ENCODE measurements at regions not wholly inside any gene's neighbourhood (a gene's known extent, or its start where the extent isn't known, plus 50 kb on each side); places are given as distances from the start of the nearest gene placed in this dataset.

- ATAC-seq, result no peak
- no peak for TF ChIP-seq ZNF8 (CRISPR knock-in tag; IDR thresholded peaks at IDR 0.05)
Measured at GRCh38 chr1:8127171-8127641, 101.1 kb upstream of the ERRFI1 start.

- ATAC-seq, result no peak
- TF ChIP-seq ZFP3 (CRISPR knock-in tag; IDR thresholded peaks at IDR 0.05) (no peak), BACH2 (CRISPR knock-in tag; IDR thresholded peaks at IDR 0.05; ENCODE audit: borderline replicate concordance) (no peak), ZNF70 (CRISPR knock-in tag; IDR thresholded peaks at IDR 0.05) (no peak), POU6F1 (CRISPR knock-in tag; IDR thresholded peaks at IDR 0.05; ENCODE audit: borderline replicate concordance, low read depth) (no peak), ZNF565 (CRISPR knock-in tag; conservative IDR thresholded peaks at IDR 0.05; ENCODE audit: low read depth) (no peak), ISL1 (CRISPR knock-in tag; IDR thresholded peaks at IDR 0.05) (no peak), TOX (CRISPR knock-in tag; IDR thresholded peaks at IDR 0.05; ENCODE audit: borderline replicate concordance) (no peak), ZC3H10 (CRISPR knock-in tag; IDR thresholded peaks at IDR 0.05) (no peak)
Measured at GRCh38 chr1:8122477-8123407, 96.6 kb upstream of the ERRFI1 start.

- TF ChIP-seq CSRNP3 (CRISPR knock-in tag; IDR thresholded peaks at IDR 0.05), result no peak
- no peak for TF ChIP-seq TOX (CRISPR knock-in tag; IDR thresholded peaks at IDR 0.05; ENCODE audit: borderline replicate concordance)
- no peak for TF ChIP-seq ZNF8 (CRISPR knock-in tag; IDR thresholded peaks at IDR 0.05)
- TF ChIP-seq TCF4 (CRISPR knock-in tag; IDR thresholded peaks at IDR 0.05; ENCODE audit: borderline replicate concordance), result no peak
- TF ChIP-seq ESRRG (CRISPR knock-in tag; IDR thresholded peaks at IDR 0.05), result no peak
- TF ChIP-seq ZNF565 (CRISPR knock-in tag; conservative IDR thresholded peaks at IDR 0.05; ENCODE audit: low read depth), result no peak
- TF ChIP-seq CREB5 (CRISPR knock-in tag; IDR thresholded peaks at IDR 0.05; ENCODE audit: low read depth), result no peak
- TF ChIP-seq ZC3H10 (CRISPR knock-in tag; IDR thresholded peaks at IDR 0.05), result no peak
- TF ChIP-seq ZFP30 (CRISPR knock-in tag; IDR thresholded peaks at IDR 0.05), result no peak
- no peak for TF ChIP-seq BACH2 (CRISPR knock-in tag; IDR thresholded peaks at IDR 0.05; ENCODE audit: borderline replicate concordance)
- no peak for TF ChIP-seq ISL1 (CRISPR knock-in tag; IDR thresholded peaks at IDR 0.05)
- peak; percentile 35; the same call in 1 of the 3 replicates for ATAC-seq
Measured at GRCh38 chr1:8122160-8122476, 96.0 kb upstream of the ERRFI1 start.

- ATAC-seq, result peak; percentile 69
- 0 out of 2 replicates have a peak, but pooled peaks have one; percentile 10 for TF ChIP-seq TOX (CRISPR knock-in tag; IDR thresholded peaks at IDR 0.05; ENCODE audit: borderline replicate concordance)
- TF ChIP-seq BACH2 (CRISPR knock-in tag; IDR thresholded peaks at IDR 0.05; ENCODE audit: borderline replicate concordance), result no peak
Measured at GRCh38 chr1:8121261-8122159, 95.4 kb upstream of the ERRFI1 start.

- no peak for ATAC-seq
- TF ChIP-seq CREB5 (CRISPR knock-in tag; IDR thresholded peaks at IDR 0.05; ENCODE audit: low read depth) (no peak), ESRRG (CRISPR knock-in tag; IDR thresholded peaks at IDR 0.05) (no peak), ZC3H10 (CRISPR knock-in tag; IDR thresholded peaks at IDR 0.05) (no peak), PATZ1 (CRISPR knock-in tag; IDR thresholded peaks at IDR 0.05; ENCODE audit: borderline replicate concordance) (no peak), TSHZ2 (CRISPR knock-in tag; IDR thresholded peaks at IDR 0.05) (no peak), ISL1 (CRISPR knock-in tag; IDR thresholded peaks at IDR 0.05) (no peak), OSR1 (CRISPR knock-in tag; IDR thresholded peaks at IDR 0.05) (no peak)
Measured at GRCh38 chr1:8120693-8121260, 94.7 kb upstream of the ERRFI1 start.

All from SK-N-SH treated with all-trans-retinoic acid at 6 μM for 48 hours (cell line).